Testis (tissue), 2 donors: ENCODE measurements at regions not wholly inside any gene's neighbourhood (a gene's known extent, or its start where the extent isn't known, plus 50 kb on each side); places are given as distances from the start of the nearest gene placed in this dataset.

Experiments
- DNase-seq: peaks from one replicate; pipeline ENCODE4 v3.0.0-alpha.2; 2019
- H3K27ac ChIP-seq, 2 donors: fragments of 200-600 bp; sonication (generic); one replicate each; pipeline ENCODE4 v1.5.1; 2019
- H3K27me3 ChIP-seq: fragments of 200-600 bp; sonication (generic); one replicate; pipeline ENCODE4 v1.5.1; 2019
- H3K36me3 ChIP-seq: fragments of 200-600 bp; sonication (generic); one replicate; pipeline ENCODE4 v1.5.1; 2017; ENCODE audit warnings: low read depth; ENCODE audit errors: missing control alignments
- H3K4me1 ChIP-seq: fragments of 200-600 bp; sonication (generic); one replicate; pipeline ENCODE4 v1.5.1; 2019
- H3K4me3 ChIP-seq, 2 donors: fragments of 200-600 bp; sonication (generic); one replicate each; pipeline ENCODE4 v1.5.1; 2017 to 2019
- H3K9me3 ChIP-seq: fragments of 200-600 bp; sonication (generic); one replicate; pipeline ENCODE4 v1.5.1; 2017
- CTCF ChIP-seq, 3 experiments: fragments of 450-650 bp in 2 of 3; fragments of 200-600 bp in 1 of 3; sonication (generic) in 1 of 3; IDR thresholded peaks; one replicate each; pipeline ENCODE4 v1.5.1; 2016 to 2019; ENCODE audit warnings: antibody characterized with exemption in 3 of 3, mild to moderate bottlenecking in 2 of 3, moderate library complexity in 1 of 3
- POLR2A ChIP-seq: fragments of 450-650 bp; IDR thresholded peaks from one replicate; pipeline ENCODE4 v1.6.1; 2017; ENCODE audit warnings: antibody characterized with exemption, mild to moderate bottlenecking, moderate library complexity
- WGBS, 2 donors: methylation state at CpG; one replicate each; pipeline ENCODE4 v1.1.5; 2018; 5-methylcytosine and 5-hydroxymethylcytosine counted together
- intact Hi-C: fragments of 100-400 bp; cut with DNase I; formaldehyde crosslinking; loops from one replicate; pipeline ENCODE4 v1.15.1; 2023; ENCODE audit warnings: low total_unique reads

DNA sequence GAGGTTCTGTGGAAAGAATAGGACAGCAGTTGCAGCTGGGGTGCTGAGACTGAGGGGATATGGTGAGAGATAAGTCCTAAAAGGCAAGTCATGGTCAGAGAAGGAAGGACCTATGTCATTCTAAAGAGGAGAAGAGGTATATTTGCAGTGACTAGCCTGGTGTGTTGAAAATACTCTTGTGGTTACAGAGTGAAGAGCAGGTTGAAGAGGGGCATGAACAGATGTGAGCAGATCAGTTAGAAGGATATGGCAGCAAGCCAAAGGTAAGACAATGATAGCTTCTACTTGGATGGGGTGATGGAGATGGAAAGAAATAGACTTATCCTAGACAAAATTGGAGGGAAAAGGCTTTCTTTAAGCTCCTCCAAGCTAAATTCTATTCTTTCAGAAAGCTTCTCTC, 469.8 kb upstream of the CPEB2 start:
- Histone ChIP-seq H3K27ac (no peak overlapping the region), H3K27me3 (no peaks in the 10 kb centered on the region), H3K4me3 (no peak overlapping the region), H3K4me1 (no peaks in the 10 kb centered on the region), H3K9me3 (no peaks in the 10 kb centered on the region), H3K36me3 (no peaks in the 10 kb centered on the region)
- no peak for DNase-seq
- intact Hi-C loops: no loop called here
- no peak for TF ChIP-seq CTCF (IDR thresholded peaks at IDR 0.05)
- TF ChIP-seq POLR2A: no peak

GRCh38 chr4:14539246-14539645, 463.0 kb upstream of the CPEB2 start:
- Histone ChIP-seq H3K9me3 (no peaks in the 10 kb centered on the region), H3K4me1 (no peaks in the 10 kb centered on the region), H3K4me3 (no peak overlapping the region), H3K27me3 (no peaks in the 10 kb centered on the region), H3K36me3 (no peaks in the 10 kb centered on the region), H3K27ac (no peak overlapping the region)
- DNase-seq: no peak
- intact Hi-C loops: no loop called here
- TF ChIP-seq POLR2A: no peak
- 92% methylated on average over 2 of the region's 2 CpGs; no CpG with 5 or more reads in 1 of the 2 donors for WGBS, 2 donors

DNA sequence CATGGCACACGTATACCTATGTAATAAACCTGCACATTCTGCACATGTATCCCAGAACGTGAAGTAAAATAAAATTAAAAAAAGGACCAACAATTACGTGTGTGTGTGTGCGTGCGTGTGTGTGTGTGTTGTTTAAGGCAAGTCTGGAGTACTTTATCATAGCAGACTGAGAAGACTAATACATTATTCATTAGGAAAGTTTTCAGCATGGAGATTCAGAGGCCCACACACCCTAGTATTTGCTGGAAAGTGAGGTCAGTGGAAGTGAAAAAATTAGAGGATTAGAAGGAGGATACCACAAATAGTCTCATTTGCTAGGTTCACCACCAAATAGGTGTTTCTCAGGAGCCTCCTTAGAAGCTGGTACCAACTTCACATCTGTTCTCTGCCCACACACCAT, 457.1 kb upstream of the CPEB2 start:
- no peak overlapping the region for H3K4me3 ChIP-seq
- no peak overlapping the region for H3K27ac ChIP-seq
- no peaks in the 10 kb centered on the region for H3K9me3 ChIP-seq
- intact Hi-C loops: no loop called here
- DNase-seq: no peak
- no peaks in the 10 kb centered on the region for H3K36me3 ChIP-seq
- TF ChIP-seq CTCF (IDR thresholded peaks at IDR 0.05): no peak
- no peak for TF ChIP-seq POLR2A
- no peaks in the 10 kb centered on the region for H3K27me3 ChIP-seq
- WGBS, 2 donors: 87 to 94% methylated on average over 5 of the region's 5 CpGs
- no peaks in the 10 kb centered on the region for H3K4me1 ChIP-seq

DNA sequence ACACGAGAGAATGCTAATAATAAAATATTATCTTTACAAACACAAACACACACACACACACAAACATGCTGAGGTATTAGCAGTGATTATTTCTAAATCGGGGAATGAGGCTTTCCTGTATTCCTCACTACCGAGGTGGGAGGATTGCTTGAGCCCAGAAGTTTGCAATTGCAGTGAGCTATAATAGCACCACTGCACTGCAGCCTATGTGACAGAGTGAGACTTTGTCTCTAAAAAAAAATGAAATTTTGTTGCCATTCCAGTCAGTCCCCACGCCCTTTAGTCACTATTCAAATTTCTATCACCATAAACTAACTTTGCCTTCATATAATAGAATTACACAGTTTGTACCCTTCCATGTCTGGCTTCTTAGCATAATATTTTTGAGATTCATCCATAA, 456.5 kb upstream of the CPEB2 start:
- Histone ChIP-seq H3K9me3 (no peaks in the 10 kb centered on the region), H3K27ac (no peak overlapping the region), H3K36me3 (no peaks in the 10 kb centered on the region), H3K27me3 (no peaks in the 10 kb centered on the region), H3K4me3 (no peak overlapping the region), H3K4me1 (no peaks in the 10 kb centered on the region)
- DNase-seq: peak; percentile 64
- 45 to 78% methylated on average over 4 of the region's 4 CpGs for WGBS, 2 donors
- TF ChIP-seq POLR2A (no peak), CTCF (IDR thresholded peaks at IDR 0.05) (no peak)
- intact Hi-C loops: no loop called here

DNA sequence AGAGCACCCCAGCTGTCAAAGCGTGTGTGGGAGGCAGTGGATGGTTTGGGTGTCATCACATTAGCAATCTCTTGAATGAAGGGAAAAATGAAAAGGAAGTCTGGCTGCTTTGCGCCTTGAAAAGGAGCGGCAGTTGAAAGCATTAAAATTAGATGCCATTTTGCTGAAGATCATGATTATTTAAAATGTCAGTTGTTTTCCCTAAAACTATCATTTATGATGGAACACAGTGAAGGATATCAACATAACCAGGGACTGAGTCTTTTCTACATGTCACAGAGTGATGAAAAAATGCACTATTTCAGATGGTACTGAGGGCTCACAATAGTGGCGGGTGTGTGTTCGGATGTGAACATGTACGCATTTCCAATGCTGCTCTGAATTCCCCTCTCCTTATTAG, 450.2 kb upstream of the CPEB2 start:
- no peak overlapping the region for H3K27ac ChIP-seq
- no peaks in the 10 kb centered on the region for H3K36me3 ChIP-seq
- intact Hi-C loops: no loop called here
- TF ChIP-seq CTCF (IDR thresholded peaks at IDR 0.05): no peak
- no peak for TF ChIP-seq POLR2A
- DNase-seq: no peak
- no peaks in the 10 kb centered on the region for H3K4me1 ChIP-seq
- 93 to 95% methylated on average over 6 of the region's 6 CpGs for WGBS, 2 donors
- H3K9me3 ChIP-seq: no peaks in the 10 kb centered on the region
- no peak overlapping the region for H3K4me3 ChIP-seq
- no peaks in the 10 kb centered on the region for H3K27me3 ChIP-seq
